Fibroblast of lung (primary cell): ENCODE measurements at regions not wholly inside any gene's neighbourhood (a gene's known extent, or its start where the extent isn't known, plus 50 kb on each side); places are given as distances from the start of the nearest gene placed in this dataset.

Experiments
- DNase-seq, 2 donors: peaks; one replicate each; pipeline versions ENCODE4 v3.0.0 to v3.0.0-alpha.2; 2010; ENCODE audit warnings: low read depth in 2 of 2
- H2AFZ ChIP-seq: 2 replicates; pipeline ENCODE4 v1.5.1; 2012; ENCODE audit warnings: low read length, control low read depth, inconsistent platforms
- H3K27ac ChIP-seq: 2 replicates; pipeline ENCODE4 v1.5.1; 2011; ENCODE audit warnings: low read length, control low read depth; ENCODE audit not compliant: insufficient read depth
- H3K27me3 ChIP-seq: 2 replicates; pipeline ENCODE4 v1.5.1; 2011; ENCODE audit warnings: mild to moderate bottlenecking, low read length; ENCODE audit not compliant: control insufficient read depth, insufficient read depth
- H3K36me3 ChIP-seq: 2 replicates; pipeline ENCODE4 v1.5.1; 2011; ENCODE audit warnings: low read length; ENCODE audit not compliant: control insufficient read depth, insufficient read depth
- H3K4me1 ChIP-seq: 2 replicates; pipeline ENCODE4 v1.5.1; 2011; ENCODE audit warnings: low read length; ENCODE audit not compliant: control insufficient read depth, insufficient read depth; ENCODE audit errors: extremely low read depth
- H3K4me2 ChIP-seq: 2 replicates; pipeline ENCODE4 v1.5.1; 2011; ENCODE audit warnings: low read length, control low read depth; ENCODE audit not compliant: insufficient read depth; ENCODE audit errors: extremely low read depth
- H3K4me3 ChIP-seq, 4 experiments: fragments of 200-600 bp in 1 of 4; sonication (generic) in 1 of 4; replicated peaks in 1 of 4; 2 replicates each; pipeline ENCODE4 v1.5.1; 2011 to 2016; ENCODE audit warnings: low read length in 4 of 4, low read depth in 3 of 4, mild to moderate bottlenecking in 3 of 4, control low read depth in 2 of 4, inconsistent platforms in 1 of 4, mixed read lengths in 1 of 4; ENCODE audit not compliant: insufficient read depth in 1 of 4; ENCODE audit errors: control extremely low read depth in 1 of 4
- H3K79me2 ChIP-seq: 2 replicates; pipeline ENCODE4 v1.5.1; 2012; ENCODE audit warnings: mild to moderate bottlenecking, low read length, inconsistent platforms; ENCODE audit not compliant: control insufficient read depth, insufficient read depth
- H3K9ac ChIP-seq: 2 replicates; pipeline ENCODE4 v1.5.1; 2011; ENCODE audit warnings: mild to moderate bottlenecking, low read length, control low read depth; ENCODE audit not compliant: insufficient read depth
- H3K9me3 ChIP-seq: 2 replicates; pipeline ENCODE4 v1.5.1; 2012; ENCODE audit warnings: low read depth, low read length; ENCODE audit not compliant: control insufficient read depth, insufficient read depth
- H4K20me1 ChIP-seq: 2 replicates; pipeline ENCODE4 v1.5.1; 2011; ENCODE audit warnings: low read length; ENCODE audit not compliant: control insufficient read depth, insufficient read depth; ENCODE audit errors: extremely low read depth
- CTCF ChIP-seq, 2 donors: IDR thresholded peaks in 1 of 2; conservative IDR thresholded peaks in 1 of 2; 1 replicate in 1 of 2; 2 replicates in 1 of 2; pipeline ENCODE4 v1.5.1; 2011 to 2012; ENCODE audit warnings: low read length in 2 of 2, control low read depth in 1 of 2, inconsistent platforms in 1 of 2, low read depth in 1 of 2, mild to moderate bottlenecking in 1 of 2
- EZH2 ChIP-seq: IDR thresholded peaks from 2 replicates; pipeline ENCODE4 v1.5.1; 2012; ENCODE audit warnings: low read length, control low read depth, mild to moderate bottlenecking; ENCODE audit errors: missing control alignments

DNA sequence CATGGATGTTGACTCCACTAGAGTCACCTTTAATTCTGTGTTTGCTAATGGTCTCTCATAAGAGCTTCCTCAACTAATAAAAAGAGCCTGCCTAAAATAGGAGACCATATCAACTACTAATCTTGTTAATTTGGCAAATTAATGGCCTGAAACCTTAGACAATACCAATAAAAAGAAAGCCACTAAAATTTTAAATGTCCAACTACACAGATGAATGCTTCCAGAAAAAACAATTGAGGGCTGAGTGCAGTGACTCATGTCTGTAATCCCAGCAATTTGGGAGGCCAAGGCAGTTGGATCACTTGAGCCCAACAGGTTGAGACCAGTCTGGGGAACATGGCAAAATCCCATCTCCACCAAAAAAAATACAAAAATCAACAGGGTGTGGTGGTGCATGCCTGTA lies 230.9 kb downstream of the NSUN3 start:
- Histone ChIP-seq H3K4me2 (no peak overlapping the region), H3K36me3 (no peaks in the 10 kb centered on the region), H3K27ac (no peak overlapping the region), H2AFZ (no peak overlapping the region), H3K4me1 (no peaks in the 10 kb centered on the region), H3K9ac (no peak overlapping the region), H3K9me3 (no peaks in the 10 kb centered on the region), H4K20me1 (no peaks in the 10 kb centered on the region), H3K79me2 (no peaks in the 10 kb centered on the region), H3K27me3 (no peaks in the 10 kb centered on the region), H3K4me3 (no peak overlapping the region)
- TF ChIP-seq EZH2 (no peak), CTCF (conservative IDR thresholded peaks at IDR 0.05 in 1 of 2, IDR thresholded peaks at IDR 0.05 in 1 of 2; ENCODE audit: low read depth in 1 of 2, low read length in 2 of 2) (no peak)
- peak in 1 of 2 donors; percentile 16 for DNase-seq

DNA sequence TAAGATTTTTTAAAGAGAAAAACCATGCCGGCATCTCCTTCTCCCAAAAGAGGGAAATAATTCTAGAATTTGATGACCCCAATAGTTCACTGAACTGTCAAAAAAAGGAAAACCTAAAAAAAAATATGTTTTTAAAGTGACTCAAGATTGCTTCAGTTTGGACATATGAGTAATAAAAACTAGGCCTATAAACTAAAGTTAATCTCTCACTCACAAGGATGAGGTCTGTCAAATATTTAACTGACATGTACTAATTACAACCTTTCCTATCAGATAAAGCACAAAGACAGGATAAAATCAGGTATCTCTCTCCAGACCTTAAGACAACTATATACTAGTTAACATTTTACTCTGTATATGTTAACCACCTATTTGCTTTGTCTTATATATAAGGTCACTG lies 231.9 kb downstream of the NSUN3 start:
- no peak for TF ChIP-seq EZH2
- no peak for TF ChIP-seq CTCF (conservative IDR thresholded peaks at IDR 0.05 in 1 of 2, IDR thresholded peaks at IDR 0.05 in 1 of 2; ENCODE audit: low read depth in 1 of 2, low read length in 2 of 2)
- Histone ChIP-seq H3K9me3 (no peaks in the 10 kb centered on the region), H4K20me1 (no peaks in the 10 kb centered on the region), H2AFZ (no peak overlapping the region), H3K36me3 (no peaks in the 10 kb centered on the region), H3K4me1 (no peaks in the 10 kb centered on the region), H3K9ac (no peak overlapping the region), H3K27ac (no peak overlapping the region), H3K4me3 (no peak overlapping the region), H3K79me2 (no peaks in the 10 kb centered on the region), H3K27me3 (no peaks in the 10 kb centered on the region), H3K4me2 (no peak overlapping the region)
- DNase-seq, result no peak

DNA sequence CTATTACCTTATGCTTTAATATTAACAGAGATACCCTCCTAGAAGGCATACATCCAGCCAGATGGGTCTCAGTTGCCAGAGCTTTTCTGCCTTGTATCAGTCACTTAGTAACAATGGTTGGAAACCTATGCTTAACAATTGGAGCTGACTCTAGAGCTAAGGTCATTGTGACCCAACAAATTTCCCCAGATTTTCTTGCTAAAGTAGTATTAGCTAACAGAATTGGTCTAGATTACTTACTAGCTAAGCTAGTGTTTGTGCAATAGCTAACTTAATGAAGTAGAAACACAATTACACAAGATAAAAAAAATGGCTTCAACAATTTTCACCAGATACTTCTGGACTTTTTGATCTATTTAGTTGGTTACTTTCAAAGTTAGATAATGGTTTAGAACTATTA lies 236.9 kb downstream of the NSUN3 start:
- no peaks in the 10 kb centered on the region for H3K27me3 ChIP-seq
- H3K9ac ChIP-seq, result no peak overlapping the region
- no peaks in the 10 kb centered on the region for H3K9me3 ChIP-seq
- no peaks in the 10 kb centered on the region for H3K79me2 ChIP-seq
- no peaks in the 10 kb centered on the region for H3K4me1 ChIP-seq
- H3K4me3 ChIP-seq, result no peak overlapping the region
- H3K36me3 ChIP-seq, result no peaks in the 10 kb centered on the region
- no peak overlapping the region for H2AFZ ChIP-seq
- TF ChIP-seq CTCF (conservative IDR thresholded peaks at IDR 0.05 in 1 of 2, IDR thresholded peaks at IDR 0.05 in 1 of 2; ENCODE audit: low read depth in 1 of 2, low read length in 2 of 2) (no peak), EZH2 (no peak)
- H3K4me2 ChIP-seq, result no peak overlapping the region
- no peaks in the 10 kb centered on the region for H4K20me1 ChIP-seq
- DNase-seq, result no peak
- no peak overlapping the region for H3K27ac ChIP-seq
